ENCODE measurements at regions not wholly inside any gene's neighbourhood (a gene's known extent, or its start where the extent isn't known, plus 50 kb on each side); places are given as distances from the start of the nearest gene placed in this dataset.

DNA sequence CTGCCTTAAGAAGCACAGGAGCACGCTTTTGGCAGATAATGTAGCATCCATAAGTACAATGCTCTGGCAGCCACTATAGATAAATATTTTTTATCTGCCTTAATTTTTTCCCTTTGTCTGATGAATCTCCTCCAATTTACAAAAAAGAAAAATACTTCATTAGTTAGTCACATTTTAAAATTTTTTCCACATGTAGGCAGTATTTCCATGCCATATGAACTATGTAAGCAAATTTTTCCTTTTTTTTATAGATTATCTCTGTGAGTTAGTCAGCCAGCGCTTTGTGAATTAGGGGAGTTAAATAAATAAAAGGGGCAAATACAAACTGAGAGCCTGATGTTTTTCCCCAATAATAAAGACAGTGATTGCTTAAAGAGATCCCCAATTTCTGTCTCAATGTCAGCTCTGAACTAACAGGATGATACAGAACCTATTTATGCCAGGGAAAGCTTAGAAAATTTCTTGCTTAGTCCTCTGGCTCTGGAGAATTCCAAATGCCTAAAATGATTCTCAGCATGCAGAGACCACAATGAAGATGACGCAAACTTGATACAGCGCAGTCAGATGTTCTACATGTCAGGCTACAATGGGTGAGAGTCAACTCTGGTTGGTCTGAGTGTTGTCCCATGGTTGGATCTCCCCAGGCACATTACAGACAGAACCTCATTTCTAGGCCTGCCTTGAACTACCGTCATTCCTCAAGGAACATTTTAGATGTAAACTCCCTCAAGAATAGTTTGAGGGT is 390.4 kb upstream of the CDH6 start:
- Histone ChIP-seq H2BK15ac (ENCODE audit: low read length) (no peak overlapping the region), H3K9ac (replicated peaks in 1 of 4; ENCODE audit: extremely low read depth in 1 of 4, low read depth in 3 of 4, low read length in 3 of 4) (no peak overlapping the region), H3K36me3 (ENCODE audit: control insufficient read depth in 2 of 4, insufficient read depth in 4 of 4, low read length in 3 of 4) (no peaks in the 10 kb centered on the region), H3K79me1 (ENCODE audit: low read depth, low read length) (no peaks in the 10 kb centered on the region), H3K4ac (replicated peaks; ENCODE audit: insufficient read length, low read depth, low read length) (no peak overlapping the region), H3K9me3 (ENCODE audit: insufficient read depth in 2 of 2, low read depth in 1 of 2, low read length in 1 of 2) (no peaks in the 10 kb centered on the region), H3K4me3 (ENCODE audit: extremely low read depth in 1 of 4, insufficient read depth in 2 of 4, low read depth in 3 of 4, low read length in 4 of 4) (no peak overlapping the region), H4K8ac (ENCODE audit: extremely low read depth, insufficient read depth, low read length) (no peak overlapping the region), H2AK5ac (ENCODE audit: low read depth, low read length) (no peak overlapping the region), H4K91ac (replicated peaks; ENCODE audit: insufficient read length, low read length) (no peak overlapping the region), H3K4me1 (replicated peaks in 1 of 4; ENCODE audit: control insufficient read depth in 3 of 4, insufficient read depth in 4 of 4, low read length in 3 of 4) (peaks cover 0 to 2% (median 0%) of the 10 kb centered on the region in 4 experiments; a peak in 1 of 7 replicates), H4K5ac (ENCODE audit: insufficient read length, low read depth, low read length) (no peak overlapping the region), H3K79me2 (ENCODE audit: control insufficient read depth in 1 of 2, insufficient read depth in 2 of 2, low read length in 2 of 2) (no peaks in the 10 kb centered on the region), H3K56ac (replicated peaks; ENCODE audit: insufficient read length, low read depth, low read length) (no peak overlapping the region), H2BK120ac (replicated peaks; ENCODE audit: low read depth, low read length) (no peak overlapping the region), H3K27ac (ENCODE audit: low read depth, low read length) (no peak overlapping the region), H2BK20ac (ENCODE audit: low read length) (no peak overlapping the region), H3K14ac (ENCODE audit: insufficient read length) (no peak overlapping the region), H3K23me2 (ENCODE audit: low read depth, low read length) (no peaks in the 10 kb centered on the region), H3K18ac (ENCODE audit: extremely low read depth, low read length) (no peak overlapping the region), H2AFZ (ENCODE audit: low read length) (no peak overlapping the region), H3K23ac (ENCODE audit: insufficient read length) (no peak overlapping the region), H4K20me1 (replicated peaks in 1 of 2; ENCODE audit: control insufficient read depth in 1 of 2, insufficient read depth in 2 of 2, low read length in 2 of 2) (no peaks in the 10 kb centered on the region), H2BK12ac (ENCODE audit: low read depth, low read length) (no peak overlapping the region), H3K27me3 (replicated peaks in 1 of 4; ENCODE audit: control insufficient read depth in 3 of 4, extremely low read depth in 1 of 4, insufficient read depth in 3 of 4, low read length in 3 of 4) (no peaks in the 10 kb centered on the region), H3K4me2 (ENCODE audit: insufficient read depth in 1 of 2, low read depth in 2 of 2, low read length in 2 of 2) (no peak overlapping the region), H2BK5ac (ENCODE audit: low read depth, low read length) (no peak overlapping the region)
- FAIRE-seq (no peak), DNase-seq (ENCODE audit: low read depth in 1 of 2, low spot score in 2 of 2) (no peak)
- POLR2A ChIA-PET (ENCODE audit: partially characterized antibody): no interaction called here
- CTCF ChIA-PET (ENCODE audit: partially characterized antibody): interaction anchor here (0.6 kb wide), 1 partner anchor 444 kb away, joined by 3 read pairs; no protein-coding TSS in a partner anchor
- WGBS, 2 experiments (ENCODE audit: extremely low coverage in 1 of 2, insufficient coverage in 1 of 2, insufficient read length in 1 of 2, insufficient replicate concordance in 2 of 2, low coverage in 1 of 2, low lambda C conversion rate in 2 of 2, missing lambda C conversion rate in 1 of 2): 95% methylated on average over 5 of the region's 5 CpGs; no CpG with 5 or more reads in 1 of the 2 experiments
- TF ChIP-seq KDM5A (IDR thresholded peaks at IDR 0.05; ENCODE audit: low read length) (no peak), HDAC2 (IDR thresholded peaks at IDR 0.05; ENCODE audit: borderline replicate concordance in 1 of 2, low read depth in 2 of 2, low read length in 2 of 2) (no peak)

Data from H1 (cell line).